RWPE2 (cell line): ENCODE measurements at regions not wholly inside any gene's neighbourhood (a gene's known extent, or its start where the extent isn't known, plus 50 kb on each side); places are given as distances from the start of the nearest gene placed in this dataset.

Experiments
- ATAC-seq: fragments of 200-7000 bp; cut with Tn5 transposase; 3 replicates; pipeline ENCODE4 v1.9.1; 2021; ENCODE audit warnings: low read depth
- DNase-seq: peaks from one replicate; pipeline ENCODE4 v3.0.0-alpha.2; 2020; ENCODE audit warnings: low spot score
- H3K27ac ChIP-seq: fragments of 450-650 bp; 2 replicates; pipeline ENCODE4 v1.5.1; 2017; ENCODE audit warnings: mild to moderate bottlenecking; ENCODE audit not compliant: poor library complexity, severe bottlenecking
- H3K27me3 ChIP-seq: fragments of 250-450 bp; sonication (Bioruptor Pico); 2 replicates; pipeline ENCODE4 v1.5.1; 2021; ENCODE audit warnings: mild to moderate bottlenecking, moderate library complexity; ENCODE audit not compliant: insufficient read depth, poor library complexity, severe bottlenecking
- H3K36me3 ChIP-seq: fragments of 250-450 bp; sonication (Bioruptor Pico); 2 replicates; pipeline ENCODE4 v1.5.1; 2020; ENCODE audit warnings: low read depth, mild to moderate bottlenecking, moderate library complexity
- H3K4me1 ChIP-seq: fragments of 250-450 bp; sonication (Bioruptor Pico); 2 replicates; pipeline ENCODE4 v1.5.1; 2021; ENCODE audit warnings: mild to moderate bottlenecking, moderate library complexity; ENCODE audit not compliant: insufficient read depth, poor library complexity, severe bottlenecking
- H3K4me3 ChIP-seq: fragments of 250-450 bp; sonication (Bioruptor Pico); 2 replicates; pipeline ENCODE4 v1.5.1; 2021; ENCODE audit warnings: mild to moderate bottlenecking, moderate library complexity; ENCODE audit not compliant: severe bottlenecking
- H3K9me3 ChIP-seq: fragments of 250-450 bp; sonication (Bioruptor Pico); 2 replicates; pipeline ENCODE4 v1.5.1; 2021; ENCODE audit warnings: mild to moderate bottlenecking, moderate library complexity; ENCODE audit not compliant: severe bottlenecking
- TF ChIP-seq, protein P1 (sequence below): fragments of 450-650 bp; IDR thresholded peaks from one replicate; pipeline ENCODE4 v1.5.1; 2017; ENCODE audit warnings: mild to moderate bottlenecking, moderate library complexity; ENCODE audit not compliant: poor library complexity, severe bottlenecking

- ATAC-seq: peak; percentile 13; the same call in 1 of the 3 replicates
- TF ChIP-seq, protein P1, sequence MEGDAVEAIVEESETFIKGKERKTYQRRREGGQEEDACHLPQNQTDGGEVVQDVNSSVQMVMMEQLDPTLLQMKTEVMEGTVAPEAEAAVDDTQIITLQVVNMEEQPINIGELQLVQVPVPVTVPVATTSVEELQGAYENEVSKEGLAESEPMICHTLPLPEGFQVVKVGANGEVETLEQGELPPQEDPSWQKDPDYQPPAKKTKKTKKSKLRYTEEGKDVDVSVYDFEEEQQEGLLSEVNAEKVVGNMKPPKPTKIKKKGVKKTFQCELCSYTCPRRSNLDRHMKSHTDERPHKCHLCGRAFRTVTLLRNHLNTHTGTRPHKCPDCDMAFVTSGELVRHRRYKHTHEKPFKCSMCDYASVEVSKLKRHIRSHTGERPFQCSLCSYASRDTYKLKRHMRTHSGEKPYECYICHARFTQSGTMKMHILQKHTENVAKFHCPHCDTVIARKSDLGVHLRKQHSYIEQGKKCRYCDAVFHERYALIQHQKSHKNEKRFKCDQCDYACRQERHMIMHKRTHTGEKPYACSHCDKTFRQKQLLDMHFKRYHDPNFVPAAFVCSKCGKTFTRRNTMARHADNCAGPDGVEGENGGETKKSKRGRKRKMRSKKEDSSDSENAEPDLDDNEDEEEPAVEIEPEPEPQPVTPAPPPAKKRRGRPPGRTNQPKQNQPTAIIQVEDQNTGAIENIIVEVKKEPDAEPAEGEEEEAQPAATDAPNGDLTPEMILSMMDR: no peak
- peak overlapping the region; percentile 89 for H3K27ac ChIP-seq
Measured at GRCh38 chr1:14440731-14441130, 157.8 kb upstream of the KAZN start.

DNA sequence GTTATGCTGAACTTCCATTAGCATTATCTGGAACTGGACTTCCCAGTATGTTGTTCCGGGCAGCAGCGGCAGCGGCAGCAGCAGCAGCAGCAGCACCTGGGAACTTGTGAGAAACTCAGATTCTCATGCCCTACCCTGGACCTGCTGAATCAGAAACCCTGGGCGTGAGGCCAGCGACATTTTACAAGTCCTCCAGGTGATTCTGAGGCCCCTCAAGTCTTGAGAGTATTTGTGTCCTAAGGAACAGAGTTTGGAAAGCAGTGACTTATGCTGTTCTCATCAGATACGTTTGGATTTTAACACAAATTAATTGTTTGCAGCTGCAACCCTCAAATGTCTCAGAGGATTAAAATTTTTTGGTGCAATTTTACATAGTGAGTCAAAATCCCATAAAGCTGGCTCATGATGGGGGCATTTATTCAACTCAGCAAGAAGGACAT lies 157.2 kb upstream of the KAZN start:
- ATAC-seq: peak; percentile 94
- Histone ChIP-seq H3K9me3 (no peaks in the 10 kb centered on the region), H3K4me3 (no peak overlapping the region), H3K27ac (peak overlapping the region; percentile 89), H3K4me1 (peaks cover 36% of the 10 kb centered on the region), H3K27me3 (no peaks in the 10 kb centered on the region), H3K36me3 (no peaks in the 10 kb centered on the region)
- TF ChIP-seq, protein P1: no peak
- DNase-seq: peak; percentile 91

More at GRCh38 chr1:14440731-14441130, 157.8 kb upstream of the KAZN start:
- DNase-seq: no peak
- Histone ChIP-seq H3K4me3 (no peak overlapping the region), H3K36me3 (no peaks in the 10 kb centered on the region), H3K4me1 (peaks cover 36% of the 10 kb centered on the region), H3K27me3 (no peaks in the 10 kb centered on the region), H3K9me3 (no peaks in the 10 kb centered on the region)

DNA sequence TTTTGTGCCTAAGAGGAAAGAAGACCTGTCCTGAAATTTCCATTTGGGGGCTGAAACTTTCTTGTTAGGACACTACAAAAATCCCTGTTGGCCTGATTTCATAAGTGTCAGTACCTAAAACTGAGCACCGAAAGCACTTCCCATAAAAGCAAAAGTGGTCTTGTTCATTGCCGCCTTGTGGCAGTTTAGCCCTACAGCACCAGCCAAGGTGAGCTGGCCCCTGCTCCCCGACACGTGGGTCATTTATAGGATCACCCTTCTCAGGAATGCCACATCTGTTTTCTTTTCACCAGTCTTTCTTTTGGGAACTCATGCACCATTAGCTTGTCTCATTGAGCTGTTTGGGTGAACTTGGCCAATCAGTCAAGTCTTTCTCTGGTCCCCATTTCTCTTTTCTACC lies 155.8 kb upstream of the KAZN start:
- Histone ChIP-seq H3K27ac (peak overlapping the region; percentile 89), H3K4me1 (peaks cover 36% of the 10 kb centered on the region), H3K36me3 (no peaks in the 10 kb centered on the region), H3K9me3 (no peaks in the 10 kb centered on the region), H3K4me3 (no peak overlapping the region), H3K27me3 (no peaks in the 10 kb centered on the region)
- DNase-seq (no peak), ATAC-seq (no peak)
- TF ChIP-seq, protein P1: no peak

DNA sequence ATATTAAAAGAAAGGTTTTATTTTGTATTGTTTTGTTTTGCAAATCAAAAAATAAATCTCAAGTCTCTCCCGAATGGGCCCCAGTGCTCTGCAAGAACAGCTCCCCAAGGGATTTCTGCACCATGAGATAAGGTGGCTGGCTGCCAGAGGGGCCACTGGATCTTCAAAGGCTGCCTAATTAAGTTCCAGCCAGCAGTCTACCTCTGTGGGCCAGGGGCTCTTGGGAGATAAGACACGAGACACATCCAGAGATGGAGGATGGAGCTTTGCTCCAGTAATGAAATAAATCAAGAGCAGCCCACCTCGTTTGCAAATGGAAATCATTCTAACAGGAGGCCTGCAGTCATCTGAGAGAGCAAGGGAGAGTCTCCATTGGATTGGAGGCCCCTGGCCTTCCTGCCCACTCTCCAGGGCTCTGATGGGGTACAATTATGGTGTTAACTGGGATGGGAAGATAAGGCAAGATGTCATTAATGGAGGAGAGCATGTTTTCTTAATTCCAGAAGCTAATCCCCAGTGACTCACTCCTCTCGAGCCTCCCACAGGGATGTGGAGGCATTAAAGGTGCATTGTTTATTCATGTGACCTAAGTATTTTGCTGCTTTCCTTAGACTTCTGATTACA lies 155.2 kb upstream of the KAZN start:
- DNase-seq: no peak
- Histone ChIP-seq H3K27ac (peak overlapping the region; percentile 89), H3K4me3 (no peak overlapping the region), H3K9me3 (no peaks in the 10 kb centered on the region), H3K36me3 (no peaks in the 10 kb centered on the region), H3K4me1 (peaks cover 36% of the 10 kb centered on the region), H3K27me3 (no peaks in the 10 kb centered on the region)
- ATAC-seq: peak; percentile 51; the same call in 1 of the 3 replicates
- TF ChIP-seq, protein P1: no peak

GRCh38 chr1:14451217-14451616 lies 147.3 kb upstream of the KAZN start:
- Histone ChIP-seq H3K9me3 (no peaks in the 10 kb centered on the region), H3K4me1 (no peaks in the 10 kb centered on the region), H3K27ac (no peak overlapping the region), H3K27me3 (no peaks in the 10 kb centered on the region), H3K36me3 (no peaks in the 10 kb centered on the region), H3K4me3 (no peak overlapping the region)
- DNase-seq: no peak
- ATAC-seq: no peak
- TF ChIP-seq, protein P1: no peak
